Urothelium cell line (cell line): ENCODE measurements at regions not wholly inside any gene's neighbourhood (a gene's known extent, or its start where the extent isn't known, plus 50 kb on each side); places are given as distances from the start of the nearest gene placed in this dataset.
"Not testable (repeated sequence)": the region's sequence is repeated elsewhere in the genome, so short reads cannot be mapped to it uniquely, and the experiment has no call there.

ENCODE experiments used
- DNase-seq: peaks from one replicate; pipeline ENCODE4 v3.0.0; 2011; ENCODE audit warnings: low spot score, mixed read lengths
- FAIRE-seq: peaks from 2 replicates; lab custom pipeline; 2011; peaks lifted over from hg19 to GRCh38; lab: Jason Lieb, UNC

GRCh38 chr18:26654616-26655524 lies 106.5 kb upstream of the KCTD1 start:
- FAIRE-seq, result no peak

GRCh38 chr18:26653943-26654615 lies 105.7 kb upstream of the KCTD1 start:
- DNase-seq, result no peak
- FAIRE-seq, result no peak

More at GRCh38 chr18:26654616-26655524, 106.5 kb upstream of the KCTD1 start:
- no peak for DNase-seq

DNA sequence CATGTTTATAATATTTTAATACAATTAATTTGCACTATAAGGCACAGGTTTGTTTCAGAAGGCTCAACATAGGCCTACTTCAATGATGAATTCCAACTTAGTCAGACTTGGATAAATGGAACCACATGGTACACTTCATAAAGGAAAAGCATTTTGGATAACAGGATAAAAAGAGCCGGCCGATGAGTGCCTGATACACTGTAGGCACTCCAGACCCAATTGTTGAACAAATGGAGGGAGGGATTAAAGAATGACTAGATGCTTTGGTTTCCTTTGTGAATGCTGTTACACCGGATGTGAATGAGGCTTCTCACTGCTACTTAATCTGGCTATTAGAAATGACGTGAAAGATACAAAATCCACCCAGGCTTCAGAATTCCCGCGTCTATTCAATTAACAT lies 104.1 kb upstream of the KCTD1 start:
- DNase-seq, result no peak
- no peak for FAIRE-seq

- DNase-seq (no peak), FAIRE-seq (no peak)
These were observed 102.2 kb upstream of the KCTD1 start for GRCh38 chr18:26650310-26651268.

GRCh38 chr18:26649193-26649543 lies 100.8 kb upstream of the KCTD1 start:
- FAIRE-seq (no peak), DNase-seq (no peak)

DNA sequence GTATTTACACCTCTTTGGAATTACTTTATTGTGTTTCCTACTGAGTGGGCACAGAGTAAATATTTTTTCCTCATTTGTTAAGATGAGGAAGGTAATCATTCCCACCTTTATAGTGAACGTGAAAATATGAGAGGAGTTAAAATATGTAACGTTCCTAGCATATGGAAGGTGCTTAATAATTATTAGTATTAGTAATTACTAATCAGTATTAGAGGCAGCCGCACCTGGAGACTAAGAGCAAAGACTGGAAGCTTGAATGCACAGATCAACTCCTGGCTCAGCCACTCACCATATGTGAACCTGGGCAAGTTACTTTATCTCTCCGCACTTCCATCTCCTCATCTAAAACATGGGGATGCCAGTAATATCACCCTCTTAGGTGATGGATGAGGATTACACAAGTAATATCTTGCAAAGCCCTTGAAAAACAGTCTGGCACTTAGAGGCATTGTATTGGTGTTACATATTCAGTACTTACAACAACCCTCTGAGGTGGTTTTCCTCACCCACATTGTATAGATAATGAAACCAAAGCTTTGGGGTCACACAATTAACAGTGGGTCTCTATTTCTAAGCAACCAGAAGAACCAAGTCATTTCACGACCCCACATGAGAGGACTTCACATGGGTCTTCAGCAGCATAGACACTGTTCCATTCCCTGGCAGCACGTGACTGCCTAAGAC lies 100.3 kb upstream of the KCTD1 start:
- DNase-seq, result no peak
- no peak for FAIRE-seq

DNA sequence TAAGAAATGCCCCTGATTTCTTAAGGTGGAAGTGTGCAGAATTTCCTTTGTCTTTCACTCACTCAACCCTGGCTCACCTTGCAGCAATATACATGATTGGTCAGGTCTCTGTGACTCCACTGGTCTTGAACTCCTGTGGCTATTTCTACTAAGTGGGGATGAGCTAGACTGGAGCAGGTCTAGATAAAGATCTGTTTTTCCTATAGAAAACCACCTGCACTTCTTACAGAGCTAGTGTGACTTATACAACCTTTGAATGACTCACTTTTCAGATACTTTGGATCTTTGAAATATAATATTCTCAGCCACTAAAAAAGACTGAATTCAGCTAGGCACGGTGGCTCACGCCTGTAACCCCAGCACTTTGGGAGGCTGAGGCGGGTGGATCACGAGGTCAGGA lies 98.5 kb upstream of the KCTD1 start:
- DNase-seq (no peak), FAIRE-seq (no peak)

DNA sequence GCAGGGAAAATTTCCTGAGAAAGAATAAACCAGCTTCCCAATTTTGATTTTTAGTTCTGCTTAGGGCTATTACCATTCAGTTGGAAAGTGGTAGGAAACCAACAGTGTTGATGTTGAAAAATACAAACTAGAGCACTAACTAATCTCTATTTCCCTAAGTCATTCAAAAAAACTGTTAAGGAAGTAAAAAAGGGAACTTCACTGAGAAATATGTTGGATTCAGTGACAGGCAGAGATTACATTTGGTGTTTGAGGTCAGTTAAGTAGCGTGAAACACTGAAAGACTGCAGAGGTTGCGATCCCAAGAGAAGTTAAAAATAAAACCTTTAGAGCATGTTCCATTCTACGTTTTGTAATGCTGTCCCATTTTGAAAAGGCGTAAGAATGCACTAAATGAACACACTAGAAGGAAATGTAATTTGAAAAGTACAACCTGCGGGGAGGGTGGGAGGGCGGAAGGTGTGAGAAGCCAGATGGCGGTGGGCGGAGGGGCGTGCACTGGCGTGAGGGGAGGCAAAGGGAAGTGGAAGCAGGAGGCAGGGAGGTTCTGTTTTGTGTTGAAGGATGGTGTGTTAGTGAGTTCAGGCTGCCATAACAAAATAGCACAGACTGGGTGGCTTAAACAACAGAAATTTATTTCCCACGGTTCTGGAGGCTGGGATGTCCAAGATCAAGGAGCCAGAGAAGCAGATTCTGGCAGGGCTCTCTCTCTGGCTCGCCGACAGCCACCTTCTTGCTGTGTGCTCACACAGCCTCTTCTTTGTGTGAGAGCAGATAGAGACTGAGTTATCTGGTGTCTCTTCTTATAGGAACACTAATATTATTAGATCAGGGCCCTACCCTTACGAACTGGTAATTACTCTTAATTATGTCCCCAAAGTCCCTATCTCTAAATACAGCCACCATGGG lies 94.3 kb upstream of the KCTD1 start:
- FAIRE-seq (no peak), DNase-seq (no peak)

DNA sequence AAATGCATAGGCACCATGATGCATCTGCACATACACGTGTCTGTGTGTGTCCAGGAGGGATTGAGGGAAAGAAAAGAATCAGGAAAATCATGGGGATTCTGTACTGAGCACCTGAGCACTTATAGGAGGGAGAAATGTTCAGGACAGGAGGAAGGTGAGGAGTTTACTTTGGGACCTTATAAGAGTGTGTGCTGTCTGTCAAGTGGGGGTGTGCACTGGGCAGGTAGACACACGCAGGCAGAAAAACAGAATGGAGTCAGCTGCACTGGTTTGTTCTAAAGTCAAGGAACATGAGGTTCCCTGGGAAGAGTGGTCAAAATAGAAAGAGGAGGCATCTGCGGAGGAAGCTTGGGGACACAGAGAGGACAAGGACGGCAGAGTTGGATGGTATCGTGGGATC lies 92.2 kb upstream of the KCTD1 start:
- FAIRE-seq, result no peak
- DNase-seq, result no peak

- no peak for FAIRE-seq
- DNase-seq, result no peak
These were observed 90.8 kb upstream of the KCTD1 start for GRCh38 chr18:26639149-26639548.

DNA sequence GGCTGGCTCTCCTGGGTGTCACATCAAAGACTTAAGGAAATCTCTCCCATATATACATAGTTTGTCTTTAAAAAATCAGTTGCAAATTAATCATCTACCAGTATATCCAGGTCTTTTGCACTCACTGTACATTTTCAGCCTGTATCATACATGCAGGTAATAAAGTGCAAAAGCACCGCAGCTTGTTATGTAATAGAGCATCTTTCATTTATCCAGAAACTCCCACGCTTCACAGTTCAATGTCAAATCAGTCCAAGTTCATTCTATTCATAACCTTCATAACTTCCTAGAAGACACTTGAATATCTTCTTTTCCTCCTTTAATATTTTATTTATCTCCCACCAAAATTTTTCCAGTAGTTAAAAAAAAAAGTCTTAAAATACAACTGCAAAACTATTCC lies 89.6 kb upstream of the KCTD1 start:
- DNase-seq (no peak), FAIRE-seq (no peak)

DNA sequence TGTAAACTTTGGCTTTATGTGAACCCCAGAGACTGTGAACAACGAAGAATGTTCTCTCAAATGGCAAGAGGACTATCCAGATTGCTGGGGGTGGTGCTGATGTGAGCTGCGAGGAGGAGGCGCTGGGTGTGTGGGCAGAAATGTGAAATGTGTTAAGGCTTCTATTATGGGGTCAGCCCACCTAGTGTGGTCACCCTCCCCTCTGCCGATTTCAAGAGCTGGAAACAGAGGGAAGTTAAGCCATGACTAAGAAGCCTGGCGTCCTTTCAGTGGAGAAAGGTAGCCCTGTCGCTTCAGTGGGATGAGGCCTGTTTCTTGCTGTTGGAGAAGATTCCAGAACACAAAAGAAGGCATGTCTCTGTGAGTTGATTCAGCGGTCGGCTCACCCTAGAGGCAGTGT lies 89.0 kb upstream of the KCTD1 start:
- no peak for FAIRE-seq
- DNase-seq, result no peak

DNA sequence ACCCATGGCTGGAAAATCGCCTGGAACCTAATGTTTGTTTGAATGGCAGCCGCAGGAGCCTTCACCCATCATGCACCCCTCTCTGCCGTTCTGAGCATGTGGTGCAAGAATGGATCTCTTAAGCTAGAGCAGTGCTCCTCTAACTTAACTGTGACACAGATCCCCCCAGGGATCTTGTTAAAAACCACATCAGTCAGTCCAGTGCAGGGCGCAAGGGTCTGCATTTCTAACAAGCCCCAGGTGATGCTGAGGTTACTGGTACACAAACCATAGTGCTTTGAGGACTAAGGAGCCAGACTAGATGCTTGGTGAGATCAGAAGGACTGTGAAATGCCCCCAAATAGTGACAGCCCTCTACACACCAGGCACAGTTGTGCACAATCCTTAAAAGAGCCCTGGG lies 87.1 kb upstream of the KCTD1 start:
- no peak for DNase-seq
- no peak for FAIRE-seq

DNA sequence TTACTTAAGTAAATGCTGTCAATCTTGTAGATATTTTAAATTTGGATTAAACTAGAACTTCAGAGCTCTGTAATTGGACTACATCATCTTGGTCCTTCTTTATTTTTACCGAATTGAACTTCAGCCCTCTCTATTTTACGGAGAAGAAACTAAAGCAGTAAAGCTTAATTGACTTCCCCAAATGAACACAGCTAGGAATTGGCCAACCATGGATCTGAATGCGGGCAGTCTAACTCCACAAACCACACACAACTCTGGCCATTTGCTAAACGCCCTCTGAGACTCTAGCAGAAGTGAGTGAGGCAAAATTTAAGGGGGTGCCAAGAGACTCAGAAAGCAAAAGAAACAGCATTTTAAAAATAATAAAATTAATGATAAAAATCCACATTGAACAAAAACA lies 86.3 kb upstream of the KCTD1 start:
- DNase-seq (no peak), FAIRE-seq (no peak)

DNA sequence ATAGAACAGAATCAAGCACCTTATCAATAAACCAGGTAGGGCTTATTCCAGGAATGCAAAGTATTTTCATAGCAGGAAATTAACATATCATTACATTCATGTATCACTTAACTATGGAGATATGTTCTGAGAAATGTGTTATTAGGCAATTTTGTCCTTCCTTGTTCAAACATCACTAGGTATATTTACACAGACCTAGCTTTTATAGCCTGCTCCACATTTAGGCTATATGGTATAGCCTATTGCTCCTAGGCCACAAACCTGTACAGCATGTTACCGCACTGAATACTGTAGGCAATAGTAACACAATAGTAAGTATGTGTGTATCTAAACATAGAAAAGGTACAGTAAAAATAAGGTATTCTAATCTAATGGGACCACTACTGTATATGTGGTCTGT lies 82.8 kb upstream of the KCTD1 start:
- DNase-seq (no peak), FAIRE-seq (no peak)

DNA sequence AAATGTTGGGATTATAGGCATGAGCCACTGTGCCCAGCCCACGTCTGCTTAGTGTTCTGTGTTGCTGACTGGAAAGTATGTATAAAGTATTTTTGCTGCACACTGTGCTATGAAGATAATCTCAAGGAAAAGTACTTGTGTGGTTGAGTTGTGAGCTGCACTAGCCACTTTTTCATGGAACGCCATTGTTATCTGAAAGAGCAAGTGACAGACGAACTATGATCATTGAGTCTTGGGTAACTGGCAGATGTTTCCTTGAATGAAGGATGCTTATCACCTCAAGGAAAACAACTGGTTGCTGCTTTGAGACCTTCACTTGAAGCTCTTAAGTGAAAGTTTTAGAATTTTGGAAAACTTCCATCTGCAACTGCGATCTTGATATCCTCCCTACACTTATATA lies 82.2 kb upstream of the KCTD1 start:
- FAIRE-seq (no peak), DNase-seq (no peak)

DNA sequence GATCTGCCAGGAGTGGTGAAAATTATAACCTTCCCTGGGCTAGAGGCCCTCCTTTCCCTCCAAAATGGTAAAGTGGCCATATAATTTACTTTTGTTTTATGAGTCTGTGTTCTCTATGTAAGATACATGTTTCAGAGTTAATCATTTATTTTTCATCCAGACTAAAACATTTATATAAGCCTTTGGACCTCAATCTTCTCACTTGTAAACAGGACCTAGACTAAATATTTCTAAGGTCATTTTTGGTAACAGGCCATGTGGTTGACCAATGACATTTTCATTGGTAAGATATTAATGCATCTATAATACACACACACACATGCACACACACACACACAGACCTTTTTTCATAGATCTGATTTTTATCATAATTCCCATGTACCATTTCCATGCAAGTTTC lies 79.7 kb upstream of the KCTD1 start:
- FAIRE-seq (no peak), DNase-seq (no peak)

DNA sequence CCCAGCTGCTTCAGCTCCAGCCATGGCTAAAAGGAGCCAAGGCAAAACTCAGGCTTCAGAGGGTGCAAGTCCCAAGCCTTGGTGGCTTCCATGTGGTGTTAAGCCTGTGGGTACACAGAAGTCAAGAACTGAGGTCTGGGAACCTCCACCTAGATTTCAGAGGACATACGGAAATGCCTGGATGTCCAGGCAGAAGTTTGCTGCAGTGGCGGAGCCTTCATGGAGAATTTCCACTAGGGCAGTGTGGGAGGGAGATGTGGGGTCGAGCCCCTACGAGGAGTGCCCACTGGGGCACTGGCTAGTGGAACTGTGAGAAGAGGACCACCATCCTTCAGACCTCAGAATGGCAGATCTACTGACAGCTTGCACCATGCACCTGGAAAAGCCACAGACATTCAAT lies 76.1 kb upstream of the KCTD1 start:
- no peak for FAIRE-seq
- no peak for DNase-seq

- FAIRE-seq, DNase-seq: not testable (repeated sequence)
These were observed 75.0 kb upstream of the KCTD1 start for GRCh38 chr18:26623314-26623713.
